ENCODE measurements at regions not wholly inside any gene's neighbourhood (a gene's known extent, or its start where the extent isn't known, plus 50 kb on each side); places are given as distances from the start of the nearest gene placed in this dataset.

DNA sequence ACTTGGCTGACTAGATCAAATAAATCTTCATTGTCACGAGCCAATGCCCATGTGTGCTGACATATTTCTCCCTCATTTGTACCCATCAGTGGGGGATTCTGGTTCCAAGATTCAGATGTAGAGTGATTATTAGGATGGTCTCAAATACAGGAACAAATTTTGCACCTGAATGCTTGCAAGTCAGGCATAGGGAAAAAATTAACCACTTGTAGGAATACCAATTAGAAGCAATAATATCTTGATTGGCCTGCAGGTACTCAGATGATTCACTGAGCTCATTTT lies 69.5 kb downstream of the DMAC1 start:
- CTCF ChIA-PET (ENCODE audit: low intra/inter-chr PET ratio, low total read pairs), result no interaction called here
- Histone ChIP-seq H3K9me3 (ENCODE audit: low read length) (no peaks in the 10 kb centered on the region), H3K79me2 (ENCODE audit: insufficient read depth, low read length) (no peaks in the 10 kb centered on the region), H3K9ac (ENCODE audit: insufficient read depth, low read depth, low read length) (no peak overlapping the region), H3K4me2 (ENCODE audit: low read depth, low read length) (no peak overlapping the region), H4K20me1 (ENCODE audit: insufficient read depth, low read length) (no peaks in the 10 kb centered on the region), H3K27me3 (ENCODE audit: control insufficient read depth in 1 of 2, insufficient read depth in 2 of 2, low read length in 2 of 2) (no peaks in the 10 kb centered on the region), H3K4me1 (ENCODE audit: insufficient read depth, low read length) (no peaks in the 10 kb centered on the region), H3K4me3 (replicated peaks in 1 of 3; ENCODE audit: insufficient read depth in 1 of 3, low read depth in 2 of 3, low read length in 3 of 3) (no peak overlapping the region), H3K36me3 (replicated peaks in 1 of 2; ENCODE audit: control insufficient read depth in 1 of 2, insufficient read depth in 2 of 2, low read length in 2 of 2) (no peaks in the 10 kb centered on the region), H3K27ac (ENCODE audit: extremely low read length, insufficient read depth, low read length) (no peak overlapping the region), H2AFZ (ENCODE audit: low read length) (no peak overlapping the region)
- in situ Hi-C loops (cut with HindIII; ENCODE audit: extremely low pct_ligation_motif_present, low pct_unique_long_range_greater_than_20kb), result no loop called here
- TF ChIP-seq ZNF496 (CRISPR knock-in tag; IDR thresholded peaks at IDR 0.05; ENCODE audit: insufficient replicate concordance) (no peak), ZNF558 (CRISPR knock-in tag; IDR thresholded peaks at IDR 0.05; ENCODE audit: borderline replicate concordance) (no peak), KLF9 (CRISPR knock-in tag; IDR thresholded peaks at IDR 0.05; ENCODE audit: low read depth) (no peak), SALL1 (CRISPR knock-in tag; IDR thresholded peaks at IDR 0.05) (no peak), ZSCAN12 (CRISPR knock-in tag; IDR thresholded peaks at IDR 0.05) (no peak)
- TF ChIP-seq, protein P1, sequence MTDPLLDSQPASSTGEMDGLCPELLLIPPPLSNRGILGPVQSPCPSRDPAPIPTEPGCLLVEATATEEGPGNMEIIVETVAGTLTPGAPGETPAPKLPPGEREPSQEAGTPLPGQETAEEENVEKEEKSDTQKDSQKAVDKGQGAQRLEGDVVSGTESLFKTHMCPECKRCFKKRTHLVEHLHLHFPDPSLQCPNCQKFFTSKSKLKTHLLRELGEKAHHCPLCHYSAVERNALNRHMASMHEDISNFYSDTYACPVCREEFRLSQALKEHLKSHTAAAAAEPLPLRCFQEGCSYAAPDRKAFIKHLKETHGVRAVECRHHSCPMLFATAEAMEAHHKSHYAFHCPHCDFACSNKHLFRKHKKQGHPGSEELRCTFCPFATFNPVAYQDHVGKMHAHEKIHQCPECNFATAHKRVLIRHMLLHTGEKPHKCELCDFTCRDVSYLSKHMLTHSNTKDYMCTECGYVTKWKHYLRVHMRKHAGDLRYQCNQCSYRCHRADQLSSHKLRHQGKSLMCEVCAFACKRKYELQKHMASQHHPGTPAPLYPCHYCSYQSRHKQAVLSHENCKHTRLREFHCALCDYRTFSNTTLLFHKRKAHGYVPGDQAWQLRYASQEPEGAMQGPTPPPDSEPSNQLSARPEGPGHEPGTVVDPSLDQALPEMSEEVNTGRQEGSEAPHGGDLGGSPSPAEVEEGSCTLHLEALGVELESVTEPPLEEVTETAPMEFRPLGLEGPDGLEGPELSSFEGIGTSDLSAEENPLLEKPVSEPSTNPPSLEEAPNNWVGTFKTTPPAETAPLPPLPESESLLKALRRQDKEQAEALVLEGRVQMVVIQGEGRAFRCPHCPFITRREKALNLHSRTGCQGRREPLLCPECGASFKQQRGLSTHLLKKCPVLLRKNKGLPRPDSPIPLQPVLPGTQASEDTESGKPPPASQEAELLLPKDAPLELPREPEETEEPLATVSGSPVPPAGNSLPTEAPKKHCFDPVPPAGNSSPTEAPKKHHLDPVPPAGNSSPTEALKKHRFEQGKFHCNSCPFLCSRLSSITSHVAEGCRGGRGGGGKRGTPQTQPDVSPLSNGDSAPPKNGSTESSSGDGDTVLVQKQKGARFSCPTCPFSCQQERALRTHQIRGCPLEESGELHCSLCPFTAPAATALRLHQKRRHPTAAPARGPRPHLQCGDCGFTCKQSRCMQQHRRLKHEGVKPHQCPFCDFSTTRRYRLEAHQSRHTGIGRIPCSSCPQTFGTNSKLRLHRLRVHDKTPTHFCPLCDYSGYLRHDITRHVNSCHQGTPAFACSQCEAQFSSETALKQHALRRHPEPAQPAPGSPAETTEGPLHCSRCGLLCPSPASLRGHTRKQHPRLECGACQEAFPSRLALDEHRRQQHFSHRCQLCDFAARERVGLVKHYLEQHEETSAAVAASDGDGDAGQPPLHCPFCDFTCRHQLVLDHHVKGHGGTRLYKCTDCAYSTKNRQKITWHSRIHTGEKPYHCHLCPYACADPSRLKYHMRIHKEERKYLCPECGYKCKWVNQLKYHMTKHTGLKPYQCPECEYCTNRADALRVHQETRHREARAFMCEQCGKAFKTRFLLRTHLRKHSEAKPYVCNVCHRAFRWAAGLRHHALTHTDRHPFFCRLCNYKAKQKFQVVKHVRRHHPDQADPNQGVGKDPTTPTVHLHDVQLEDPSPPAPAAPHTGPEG (CRISPR knock-in tag; IDR thresholded peaks at IDR 0.05), result no peak
- TF ChIP-seq, protein P2, sequence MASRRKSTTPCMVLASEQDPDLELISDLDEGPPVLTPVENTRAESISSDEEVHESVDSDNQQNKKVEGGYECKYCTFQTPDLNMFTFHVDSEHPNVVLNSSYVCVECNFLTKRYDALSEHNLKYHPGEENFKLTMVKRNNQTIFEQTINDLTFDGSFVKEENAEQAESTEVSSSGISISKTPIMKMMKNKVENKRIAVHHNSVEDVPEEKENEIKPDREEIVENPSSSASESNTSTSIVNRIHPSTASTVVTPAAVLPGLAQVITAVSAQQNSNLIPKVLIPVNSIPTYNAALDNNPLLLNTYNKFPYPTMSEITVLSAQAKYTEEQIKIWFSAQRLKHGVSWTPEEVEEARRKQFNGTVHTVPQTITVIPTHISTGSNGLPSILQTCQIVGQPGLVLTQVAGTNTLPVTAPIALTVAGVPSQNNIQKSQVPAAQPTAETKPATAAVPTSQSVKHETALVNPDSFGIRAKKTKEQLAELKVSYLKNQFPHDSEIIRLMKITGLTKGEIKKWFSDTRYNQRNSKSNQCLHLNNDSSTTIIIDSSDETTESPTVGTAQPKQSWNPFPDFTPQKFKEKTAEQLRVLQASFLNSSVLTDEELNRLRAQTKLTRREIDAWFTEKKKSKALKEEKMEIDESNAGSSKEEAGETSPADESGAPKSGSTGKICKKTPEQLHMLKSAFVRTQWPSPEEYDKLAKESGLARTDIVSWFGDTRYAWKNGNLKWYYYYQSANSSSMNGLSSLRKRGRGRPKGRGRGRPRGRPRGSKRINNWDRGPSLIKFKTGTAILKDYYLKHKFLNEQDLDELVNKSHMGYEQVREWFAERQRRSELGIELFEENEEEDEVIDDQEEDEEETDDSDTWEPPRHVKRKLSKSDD (CRISPR knock-in tag; IDR thresholded peaks at IDR 0.05; ENCODE audit: low read depth), result no peak
- WGBS (ENCODE audit: low lambda C conversion rate), result 0% methylated on average over 1 of the region's 1 CpG
- no peak for ATAC-seq
- intact Hi-C loops (cut with micrococcal nuclease; ENCODE audit: unreplicated experiment), result loop anchor here (10.0 kb wide), 1 partner anchor 115 kb away; no protein-coding TSS in a partner anchor
- DNase-seq (ENCODE audit: low spot score), result no peak
- POLR2A ChIA-PET, result no interaction called here
- no peak for FAIRE-seq
- no TSS peak for BruUV-seq (replicated peaks)

Data from HepG2 (cell line).